GM19455 (cell line): ENCODE measurements at regions not wholly inside any gene's neighbourhood (a gene's known extent, or its start where the extent isn't known, plus 50 kb on each side); places are given as distances from the start of the nearest gene placed in this dataset.
"Not testable (repeated sequence)": the region's sequence is repeated elsewhere in the genome, so short reads cannot be mapped to it uniquely, and the experiment has no call there.

ENCODE experiments used
- ATAC-seq: cut with Tn5 transposase; IDR thresholded peaks from one replicate; pipeline ENCODE4 v1.9.1; 2021; ENCODE audit not compliant: unreplicated experiment

GRCh38 chr6:84635081-84635761, 129.2 kb downstream of the TBX18 start:
- no peak for ATAC-seq

GRCh38 chr6:84633771-84634170, 130.6 kb downstream of the TBX18 start:
- ATAC-seq = no peak

- not testable (repeated sequence) for ATAC-seq
Observed at GRCh38 chr6:84626527-84626926, 137.9 kb downstream of the TBX18 start.

- ATAC-seq = no peak
Observed at GRCh38 chr6:84625506-84625905, 138.9 kb downstream of the TBX18 start.

GRCh38 chr6:84623956-84624680, 140.3 kb downstream of the TBX18 start:
- ATAC-seq = no peak

GRCh38 chr6:84618836-84619235, 145.6 kb downstream of the TBX18 start:
- no peak for ATAC-seq

GRCh38 chr6:84618046-84618752, 146.2 kb downstream of the TBX18 start:
- no peak for ATAC-seq

- no peak for ATAC-seq
Observed at GRCh38 chr6:84615987-84616386, 148.4 kb downstream of the TBX18 start.

GRCh38 chr6:84615113-84615850, 149.1 kb downstream of the TBX18 start:
- ATAC-seq = no peak

- no peak for ATAC-seq
Observed at GRCh38 chr6:84606860-84607259, 157.5 kb downstream of the TBX18 start.

GRCh38 chr6:84605298-84605697, 159.1 kb downstream of the TBX18 start:
- ATAC-seq = no peak

- no peak for ATAC-seq
Observed at GRCh38 chr6:84601366-84601765, 163.0 kb downstream of the TBX18 start.

- no peak for ATAC-seq
Observed at GRCh38 chr6:84599991-84600390, 164.4 kb downstream of the TBX18 start.

- no peak for ATAC-seq
Observed at GRCh38 chr6:84597238-84597875, 167.0 kb downstream of the TBX18 start.

GRCh38 chr6:84596488-84596887, 167.9 kb downstream of the TBX18 start:
- no peak for ATAC-seq

GRCh38 chr6:84588697-84589080, 175.7 kb downstream of the TBX18 start:
- no peak for ATAC-seq

- not testable (repeated sequence) for ATAC-seq
Observed at GRCh38 chr6:84587994-84588696, 176.3 kb downstream of the TBX18 start.

- ATAC-seq = not testable (repeated sequence)
Observed at GRCh38 chr6:84587202-84587940, 177.0 kb downstream of the TBX18 start.

GRCh38 chr6:84583784-84584183, 180.6 kb downstream of the TBX18 start:
- ATAC-seq = no peak
